ENCODE measurements at regions not wholly inside any gene's neighbourhood (a gene's known extent, or its start where the extent isn't known, plus 50 kb on each side); places are given as distances from the start of the nearest gene placed in this dataset.

GRCh38 chr5:89282554-89283510, 399.8 kb upstream of the MEF2C start:
- no peak for DNase-seq

- no peak for DNase-seq
Observed at GRCh38 chr5:89281766-89282553, 399.0 kb upstream of the MEF2C start.

- no peak for DNase-seq
Observed at GRCh38 chr5:89281211-89281610, 398.2 kb upstream of the MEF2C start.

- no peak for DNase-seq
Observed at GRCh38 chr5:89280103-89281037, 397.4 kb upstream of the MEF2C start.

- no peak for DNase-seq
Observed at GRCh38 chr5:89279391-89280036, 396.5 kb upstream of the MEF2C start.

GRCh38 chr5:89277816-89278215, 394.8 kb upstream of the MEF2C start:
- no peak for DNase-seq

GRCh38 chr5:89276566-89277305, 393.8 kb upstream of the MEF2C start:
- DNase-seq: no peak

GRCh38 chr5:89275066-89275855, 392.3 kb upstream of the MEF2C start:
- DNase-seq: no peak

GRCh38 chr5:89273289-89273688, 390.3 kb upstream of the MEF2C start:
- no peak for DNase-seq

- no peak for DNase-seq
Observed at GRCh38 chr5:89270901-89271300, 387.9 kb upstream of the MEF2C start.

GRCh38 chr5:89269721-89270120, 386.7 kb upstream of the MEF2C start:
- DNase-seq: no peak

- no peak for DNase-seq
Observed at GRCh38 chr5:89268460-89268859, 385.5 kb upstream of the MEF2C start.

- DNase-seq: no peak
Observed at GRCh38 chr5:89267788-89268187, 384.8 kb upstream of the MEF2C start.

GRCh38 chr5:89265511-89266179, 382.7 kb upstream of the MEF2C start:
- no peak for DNase-seq

- DNase-seq: no peak
Observed at GRCh38 chr5:89263846-89264245, 380.9 kb upstream of the MEF2C start.

GRCh38 chr5:89262030-89262429, 379.0 kb upstream of the MEF2C start:
- DNase-seq: no peak

GRCh38 chr5:89260254-89260653, 377.3 kb upstream of the MEF2C start:
- no peak for DNase-seq

GRCh38 chr5:89255845-89256463, 373.0 kb upstream of the MEF2C start:
- DNase-seq: no peak

- DNase-seq: no peak
Observed at GRCh38 chr5:89253666-89254352, 370.8 kb upstream of the MEF2C start.

All from effector CD4-positive, alpha-beta T cell (primary cell).